ENCODE measurements at regions not wholly inside any gene's neighbourhood (a gene's known extent, or its start where the extent isn't known, plus 50 kb on each side); places are given as distances from the start of the nearest gene placed in this dataset.
"Not testable (repeated sequence)": the region's sequence is repeated elsewhere in the genome, so short reads cannot be mapped to it uniquely, and the experiment has no call there.

DNA sequence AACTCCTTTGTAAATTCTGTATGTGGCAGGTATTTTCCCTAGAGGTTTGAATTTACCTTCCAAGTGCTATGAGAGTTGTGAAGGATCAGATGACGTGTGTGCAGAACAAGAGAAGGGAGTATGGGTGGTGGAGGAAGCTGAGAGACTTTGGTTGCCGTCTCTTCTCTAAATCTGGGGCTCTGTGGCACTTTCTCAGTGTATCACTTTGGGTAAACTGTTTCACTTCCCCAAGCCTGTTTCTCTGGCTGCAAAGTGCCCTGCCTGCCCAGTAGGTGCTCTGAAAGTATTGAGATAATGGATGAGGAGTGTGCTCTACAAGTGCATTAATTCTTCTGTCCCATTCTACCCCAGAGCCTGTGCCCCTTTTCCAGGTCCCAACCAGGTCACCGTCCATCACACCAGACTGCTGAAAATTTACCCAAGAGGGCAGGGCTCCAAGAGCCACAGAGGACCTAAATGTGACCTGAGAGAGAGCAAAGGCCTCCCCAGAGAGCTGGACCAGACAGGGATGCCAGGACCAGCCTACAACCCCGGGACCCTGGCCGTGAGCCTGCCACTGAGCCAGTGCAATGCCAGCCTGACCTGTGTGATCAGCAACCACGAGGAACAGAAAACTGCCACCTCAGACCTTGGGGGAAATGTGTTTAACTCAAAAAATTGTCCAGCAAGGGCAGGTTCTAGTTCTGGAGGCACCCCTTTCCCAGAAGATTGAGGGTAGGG, 131.6 kb upstream of the ETV3 start:
- no peak for DNase-seq (ENCODE audit: low read depth, low spot score)

- no peak for DNase-seq (ENCODE audit: low read depth, low spot score)
Measured at GRCh38 chr1:157262891-157263290, 124.7 kb upstream of the ETV3 start.

- DNase-seq (ENCODE audit: low read depth, low spot score), result no peak
Measured at GRCh38 chr1:157262422-157262821, 124.2 kb upstream of the ETV3 start.

- not testable (repeated sequence) for DNase-seq (ENCODE audit: low read depth, low spot score)
Measured at GRCh38 chr1:157255891-157256290, 117.7 kb upstream of the ETV3 start.

DNA sequence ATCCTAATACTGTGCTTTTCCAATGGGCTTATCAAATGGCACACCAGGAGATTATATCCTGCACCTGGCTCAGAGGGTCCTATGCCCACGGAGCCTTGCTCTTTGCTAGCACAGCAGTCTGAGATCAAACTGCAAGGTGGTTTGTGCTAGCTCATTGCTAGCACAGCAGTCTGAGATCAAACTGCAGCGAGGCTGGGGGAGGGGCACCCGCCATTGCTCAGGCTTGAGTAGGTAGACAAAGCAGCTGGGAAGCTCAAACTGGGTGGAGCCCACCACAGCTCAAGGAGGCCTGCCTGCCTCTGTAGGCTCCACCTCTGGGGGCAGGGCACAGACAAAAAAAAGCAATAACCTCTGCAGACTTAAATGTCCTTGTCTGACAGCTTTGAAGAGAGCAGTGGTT, 116.0 kb upstream of the ETV3 start:
- DNase-seq (ENCODE audit: low read depth, low spot score), result not testable (repeated sequence)

GRCh38 chr1:157252473-157252872, 114.3 kb upstream of the ETV3 start:
- peak; percentile 61 for DNase-seq (ENCODE audit: low read depth, low spot score)

DNA sequence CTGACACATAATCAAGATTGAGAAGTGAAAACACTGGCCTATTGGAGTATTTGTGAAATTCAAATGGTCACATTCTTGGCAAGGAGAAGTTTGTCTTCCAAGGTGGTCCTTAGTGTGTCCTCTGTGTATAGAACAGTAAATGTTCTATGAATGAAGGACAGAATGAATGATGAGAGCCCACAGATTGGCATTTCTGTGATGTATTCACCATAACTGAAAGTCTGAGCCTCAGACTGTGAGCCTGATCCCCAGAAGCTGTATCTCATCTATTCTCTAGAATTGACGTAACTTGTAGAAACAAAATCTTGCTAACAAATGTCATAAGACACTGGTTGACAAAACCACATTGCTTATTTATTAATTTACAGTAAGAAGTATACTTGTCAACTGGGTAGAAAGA, 111.5 kb upstream of the ETV3 start:
- DNase-seq (ENCODE audit: low read depth, low spot score), result no peak

DNA sequence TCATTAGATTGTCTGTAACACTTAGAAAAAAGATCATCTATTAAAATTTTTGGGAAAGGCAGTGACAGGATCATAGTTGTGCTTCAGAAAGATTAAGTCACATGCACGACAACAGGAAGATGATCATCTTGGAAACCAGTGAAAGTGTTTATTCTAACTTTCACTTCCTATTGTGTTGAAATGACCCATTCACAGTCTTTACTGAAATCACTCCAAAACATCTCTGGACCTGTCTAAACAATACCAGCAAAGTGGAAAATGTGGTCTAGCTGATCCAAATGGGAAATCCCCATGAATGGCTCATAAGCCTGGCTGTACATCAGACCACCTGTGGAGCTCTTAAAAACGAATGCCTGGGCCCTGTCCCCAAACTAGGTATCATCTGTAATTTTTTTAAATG, 111.1 kb upstream of the ETV3 start:
- no peak for DNase-seq (ENCODE audit: low read depth, low spot score)

GRCh38 chr1:157247764-157248049, 109.5 kb upstream of the ETV3 start:
- not testable (repeated sequence) for DNase-seq (ENCODE audit: low read depth, low spot score)

GRCh38 chr1:157247005-157247763, 109.0 kb upstream of the ETV3 start:
- DNase-seq (ENCODE audit: low read depth, low spot score), result no peak

DNA sequence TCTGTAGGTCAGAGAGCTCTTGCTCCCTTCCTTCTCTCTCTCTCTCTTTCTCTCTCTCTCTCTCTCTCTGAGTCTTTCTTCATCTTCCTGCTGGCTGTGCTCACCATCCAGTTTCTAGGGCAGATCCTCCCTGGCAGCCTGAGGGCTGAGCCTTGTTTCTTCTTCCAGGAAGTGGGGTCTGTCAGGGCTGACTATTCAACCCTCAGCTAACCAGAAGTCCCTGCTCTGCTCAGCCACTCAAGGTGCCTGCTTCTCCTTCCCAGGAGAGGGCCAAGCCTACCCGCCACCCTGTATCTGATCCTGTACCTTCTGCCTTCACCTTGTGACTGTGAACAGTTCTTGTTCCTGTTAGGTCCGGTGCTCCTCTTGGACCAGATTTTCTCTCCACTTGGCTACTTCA, 107.6 kb upstream of the ETV3 start:
- DNase-seq (ENCODE audit: low read depth, low spot score), result no peak

DNA sequence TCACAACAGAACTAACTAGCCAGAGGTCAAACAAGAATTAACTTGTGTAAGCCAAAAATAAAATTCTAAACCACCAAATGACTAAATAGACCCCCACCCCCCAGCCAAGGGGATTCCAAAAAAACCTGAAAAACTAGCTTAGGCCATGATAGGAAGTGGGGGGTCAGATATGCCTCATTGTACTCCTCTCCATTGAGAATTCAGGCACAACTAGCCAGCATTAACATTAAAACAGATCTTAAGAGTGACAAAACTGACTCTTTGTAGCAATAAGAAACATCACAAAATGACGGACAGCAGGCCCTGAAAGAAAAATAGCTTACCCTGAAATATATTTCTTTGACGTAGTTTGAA, 103.0 kb upstream of the ETV3 start:
- DNase-seq (ENCODE audit: low read depth, low spot score), result no peak

GRCh38 chr1:157240495-157241184, 102.4 kb upstream of the ETV3 start:
- DNase-seq (ENCODE audit: low read depth, low spot score), result no peak

GRCh38 chr1:157239936-157240335, 101.7 kb upstream of the ETV3 start:
- no peak for DNase-seq (ENCODE audit: low read depth, low spot score)

GRCh38 chr1:157238585-157238984, 100.4 kb upstream of the ETV3 start:
- DNase-seq (ENCODE audit: low read depth, low spot score), result no peak

DNA sequence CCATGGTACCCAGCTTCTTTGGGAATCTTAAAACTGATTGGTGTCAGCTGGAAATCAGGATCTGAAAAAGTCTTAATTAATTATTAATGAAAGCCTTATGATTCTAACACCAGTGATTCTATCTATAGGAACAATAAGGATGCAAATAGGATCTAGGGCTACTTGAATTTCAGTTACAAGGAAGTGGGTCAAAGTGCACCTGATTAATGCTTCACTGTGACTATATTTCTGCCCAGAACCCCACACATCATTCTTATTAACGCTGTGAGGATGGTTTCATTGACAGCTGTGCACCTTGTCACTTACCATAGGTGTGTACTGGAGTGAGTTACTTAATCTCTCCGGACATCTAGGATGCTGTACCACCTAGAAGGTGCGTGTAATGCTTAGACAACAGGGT, 99.8 kb upstream of the ETV3 start:
- DNase-seq (ENCODE audit: low read depth, low spot score), result no peak

- no peak for DNase-seq (ENCODE audit: low read depth, low spot score)
Measured at GRCh38 chr1:157237522-157237921, 99.3 kb upstream of the ETV3 start.

GRCh38 chr1:157236072-157236471, 97.9 kb upstream of the ETV3 start:
- DNase-seq (ENCODE audit: low read depth, low spot score), result no peak

DNA sequence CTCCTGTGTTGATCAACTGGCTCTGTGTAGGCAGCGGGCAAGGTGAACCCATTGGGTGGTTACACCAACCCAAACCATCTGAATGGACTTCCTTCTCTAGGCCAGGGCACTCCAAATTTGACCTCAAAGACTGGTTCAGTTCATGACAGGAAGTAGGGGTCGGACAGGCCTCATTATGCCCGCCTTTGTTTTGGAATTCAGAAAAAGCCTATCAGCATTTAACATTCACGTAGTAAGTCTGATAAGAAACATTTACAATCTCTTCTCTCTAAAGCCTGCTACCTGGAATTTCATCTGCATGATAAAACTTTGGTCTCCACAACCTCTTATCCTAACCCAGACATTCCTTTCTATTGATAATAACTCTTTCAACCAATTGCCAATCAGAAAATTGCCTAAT, 97.1 kb upstream of the ETV3 start:
- no peak for DNase-seq (ENCODE audit: low read depth, low spot score)

DNA sequence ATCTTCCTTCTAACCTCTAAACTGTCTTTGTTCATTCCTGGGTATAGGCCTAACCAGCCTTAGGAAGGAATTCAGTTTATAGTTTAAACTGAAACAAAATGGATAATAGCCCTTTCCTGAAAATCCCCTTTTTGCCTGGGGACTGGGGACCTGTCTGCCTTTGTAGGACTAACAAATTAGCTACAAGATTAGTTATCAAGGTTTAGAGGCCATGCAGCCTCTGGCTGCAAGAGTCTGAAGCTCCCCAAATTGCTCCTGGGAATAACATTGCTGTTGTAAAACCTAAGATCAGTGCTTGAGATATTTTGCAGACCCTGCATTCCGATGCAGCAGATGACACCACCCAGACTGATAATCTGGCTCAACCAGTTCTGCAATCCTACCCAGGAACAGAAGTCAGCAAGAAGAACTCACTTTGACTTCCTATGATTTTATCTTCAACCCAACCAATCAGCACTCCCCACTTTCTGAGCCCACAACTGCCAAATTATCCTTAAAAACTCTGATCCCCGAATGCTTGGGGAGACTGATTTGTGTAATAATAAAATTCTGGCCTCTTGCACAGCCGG, 96.6 kb upstream of the ETV3 start:
- no peak for DNase-seq (ENCODE audit: low read depth, low spot score)

DNA sequence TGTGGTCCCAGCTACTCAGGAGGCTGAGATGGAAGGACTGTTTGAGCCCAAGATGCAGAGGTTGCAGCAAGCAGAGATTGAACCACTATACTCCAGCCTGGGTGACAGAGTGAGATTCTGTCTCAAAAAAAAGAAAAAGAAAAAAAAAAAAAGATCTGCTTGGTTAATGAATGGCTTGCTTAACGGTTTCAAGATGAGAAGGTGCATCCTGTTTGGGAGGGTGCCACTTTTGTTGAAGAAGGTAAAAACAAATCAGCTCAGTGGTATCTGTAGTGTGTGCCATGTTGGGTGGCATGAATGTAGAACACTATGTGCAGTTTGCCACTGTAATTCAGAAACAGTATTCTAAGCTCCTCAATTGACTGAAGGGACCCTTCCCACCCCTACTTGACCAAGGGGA, 94.9 kb upstream of the ETV3 start:
- no peak for DNase-seq (ENCODE audit: low read depth, low spot score)

- no peak for DNase-seq (ENCODE audit: low read depth, low spot score)
Measured at GRCh38 chr1:157231846-157232525, 93.8 kb upstream of the ETV3 start.
